GM19023 (cell line): ENCODE measurements at regions not wholly inside any gene's neighbourhood (a gene's known extent, or its start where the extent isn't known, plus 50 kb on each side); places are given as distances from the start of the nearest gene placed in this dataset.

Source experiments
- ATAC-seq: cut with Tn5 transposase; IDR thresholded peaks from one replicate; pipeline ENCODE4 v1.9.1; 2021; ENCODE audit warnings: mild to moderate bottlenecking, moderate library complexity; ENCODE audit not compliant: unreplicated experiment

- ATAC-seq, result no peak
Observed at GRCh38 chr5:11973469-11973868, 69.2 kb upstream of the CTNND2 start.

DNA sequence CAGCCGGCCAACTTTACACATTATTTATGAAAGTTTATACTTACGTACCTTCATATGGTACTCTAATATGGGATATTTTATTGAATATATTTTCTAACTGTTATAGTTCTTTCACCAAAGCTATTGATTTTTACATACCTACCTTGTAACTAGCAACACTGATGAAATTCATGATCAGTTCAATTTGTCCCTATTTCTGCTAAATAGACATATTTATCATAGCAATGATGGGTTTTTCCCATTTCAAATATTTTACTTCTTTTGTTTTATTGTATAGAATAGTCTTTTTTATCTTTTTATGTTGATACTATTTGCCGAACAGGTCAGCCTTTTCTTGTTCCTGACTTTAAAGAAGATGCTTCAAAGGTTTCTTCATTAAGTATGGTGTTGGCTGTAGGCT is 59.0 kb upstream of the CTNND2 start:
- ATAC-seq, result no peak

GRCh38 chr5:11962122-11962521 is 57.9 kb upstream of the CTNND2 start:
- ATAC-seq, result no peak

DNA sequence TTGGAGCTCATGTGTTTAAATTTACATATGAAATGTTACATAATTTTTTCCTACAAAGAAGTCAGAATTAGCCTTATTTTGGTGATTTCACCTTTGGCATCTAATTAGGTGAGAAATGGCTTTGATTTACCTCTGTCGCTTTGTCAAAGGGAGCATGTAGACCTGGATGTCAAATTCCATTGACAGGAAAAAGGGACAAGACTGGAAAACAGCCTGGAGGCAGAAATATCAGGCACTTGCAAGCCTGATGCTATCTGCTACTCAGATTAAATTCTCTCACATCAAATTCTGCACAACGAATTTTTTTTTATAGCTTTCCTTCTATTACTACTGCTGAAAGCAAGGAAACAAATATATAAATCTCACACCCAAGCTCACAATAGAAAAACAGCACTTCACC is 54.1 kb upstream of the CTNND2 start:
- no peak for ATAC-seq

DNA sequence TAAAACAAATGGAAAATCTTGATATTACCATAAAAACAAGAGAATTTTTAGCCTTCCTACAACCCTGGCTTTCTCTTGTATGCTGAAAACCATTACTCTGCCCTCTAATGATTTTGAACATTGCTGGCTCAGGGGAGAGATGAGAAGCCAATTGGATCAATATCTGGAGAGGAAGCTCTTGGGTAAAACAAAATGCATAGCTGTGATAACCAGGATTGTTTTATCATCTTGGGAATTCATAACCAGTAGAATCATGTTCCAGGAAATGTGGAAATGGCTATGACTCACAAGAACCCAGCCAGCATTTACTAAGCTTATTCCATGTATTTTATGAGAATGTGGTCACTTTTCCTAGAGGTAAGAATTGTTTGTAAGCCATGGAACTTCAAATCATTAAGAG is 51.1 kb upstream of the CTNND2 start:
- ATAC-seq, result no peak
